ENCODE measurements at regions not wholly inside any gene's neighbourhood (a gene's known extent, or its start where the extent isn't known, plus 50 kb on each side); places are given as distances from the start of the nearest gene placed in this dataset.

DNA sequence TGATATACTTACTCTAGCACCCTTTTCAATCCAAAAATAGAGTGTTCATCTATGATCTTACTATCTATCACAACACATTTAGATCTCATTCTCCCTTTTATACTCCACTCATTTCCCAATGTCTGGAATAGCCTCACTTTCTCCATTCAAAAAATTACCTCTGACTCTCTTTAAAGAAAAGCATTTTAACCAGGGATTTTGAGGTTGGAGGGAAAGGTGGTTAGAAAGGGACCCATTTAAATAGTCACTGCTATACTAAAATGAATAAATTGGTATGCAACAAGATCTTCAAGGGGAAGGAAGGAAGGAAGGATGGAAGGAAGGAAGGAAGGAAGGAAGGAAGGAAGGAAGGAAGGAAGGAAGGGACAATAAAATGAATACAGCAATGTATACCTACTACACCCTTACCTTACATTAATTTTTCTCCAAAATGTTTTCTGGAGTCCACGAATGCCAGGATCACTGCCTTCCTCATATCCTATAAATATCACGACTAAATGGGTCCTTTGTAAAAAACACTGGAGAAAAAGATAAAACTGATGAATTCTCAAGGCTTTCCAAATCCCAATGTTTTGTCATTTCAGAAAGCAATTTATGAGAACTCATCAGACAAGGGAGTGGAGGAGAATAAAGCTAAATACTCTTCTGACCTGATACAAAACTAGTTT lies 202.7 kb downstream of the ZEB2 start:
- H3K27ac Mint-ChIP-seq: no peak overlapping the region
- H3K27me3 Mint-ChIP-seq (ENCODE audit: low read depth in 2 of 2): no peaks in the 10 kb centered on the region
- intact Hi-C loops (cut with micrococcal nuclease): no loop called here

DNA sequence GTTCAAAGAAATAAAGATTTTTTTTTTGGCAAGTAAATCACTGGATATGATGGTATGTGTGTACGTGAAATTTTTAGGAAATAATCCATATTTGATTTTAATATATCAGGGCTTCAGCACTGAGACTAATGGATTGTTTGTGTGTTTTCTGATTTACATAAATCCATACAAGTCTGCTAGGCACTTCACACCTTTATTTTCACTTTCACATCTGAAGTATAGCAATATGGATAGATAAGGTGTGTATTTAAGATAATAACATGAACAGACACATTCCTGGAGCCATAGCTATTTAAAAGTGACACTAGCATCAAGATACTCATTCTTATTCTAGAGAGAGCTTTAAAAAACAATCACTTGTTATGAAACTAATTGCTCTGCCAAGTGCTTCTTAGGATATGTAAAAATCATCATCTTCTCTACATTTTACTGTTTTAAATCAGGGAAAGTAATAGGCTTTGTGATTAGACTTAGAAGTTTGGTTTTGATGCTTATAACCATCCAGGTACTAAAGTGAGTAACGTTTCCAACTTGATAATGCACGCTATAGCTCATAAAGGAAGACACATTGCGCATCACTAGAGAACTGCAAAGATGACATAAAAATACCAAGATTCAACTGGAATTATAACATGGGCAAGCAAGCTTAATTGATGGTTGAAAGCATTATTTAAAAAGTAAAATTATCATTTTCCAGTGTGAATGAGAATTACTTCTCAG lies 208.9 kb downstream of the ZEB2 start:
- Mint-ChIP-seq H3K27me3 (ENCODE audit: low read depth in 2 of 2) (no peaks in the 10 kb centered on the region), H3K4me3 (no peak overlapping the region), H3K27ac (no peak overlapping the region), H3K36me3 (peaks cover 8% of the 10 kb centered on the region), H3K4me1 (peaks cover 9 to 19% of the 10 kb centered on the region in 2 donors), H3K9me3 (peaks cover 2 to 6% of the 10 kb centered on the region in 2 donors)
- intact Hi-C loops (cut with micrococcal nuclease): no loop called here
- TF ChIP-seq, protein P1, sequence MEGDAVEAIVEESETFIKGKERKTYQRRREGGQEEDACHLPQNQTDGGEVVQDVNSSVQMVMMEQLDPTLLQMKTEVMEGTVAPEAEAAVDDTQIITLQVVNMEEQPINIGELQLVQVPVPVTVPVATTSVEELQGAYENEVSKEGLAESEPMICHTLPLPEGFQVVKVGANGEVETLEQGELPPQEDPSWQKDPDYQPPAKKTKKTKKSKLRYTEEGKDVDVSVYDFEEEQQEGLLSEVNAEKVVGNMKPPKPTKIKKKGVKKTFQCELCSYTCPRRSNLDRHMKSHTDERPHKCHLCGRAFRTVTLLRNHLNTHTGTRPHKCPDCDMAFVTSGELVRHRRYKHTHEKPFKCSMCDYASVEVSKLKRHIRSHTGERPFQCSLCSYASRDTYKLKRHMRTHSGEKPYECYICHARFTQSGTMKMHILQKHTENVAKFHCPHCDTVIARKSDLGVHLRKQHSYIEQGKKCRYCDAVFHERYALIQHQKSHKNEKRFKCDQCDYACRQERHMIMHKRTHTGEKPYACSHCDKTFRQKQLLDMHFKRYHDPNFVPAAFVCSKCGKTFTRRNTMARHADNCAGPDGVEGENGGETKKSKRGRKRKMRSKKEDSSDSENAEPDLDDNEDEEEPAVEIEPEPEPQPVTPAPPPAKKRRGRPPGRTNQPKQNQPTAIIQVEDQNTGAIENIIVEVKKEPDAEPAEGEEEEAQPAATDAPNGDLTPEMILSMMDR (IDR thresholded peaks at IDR 0.05): no peak
- DNase-seq: no peak
- Histone ChIP-seq H3K27me3 (ENCODE audit: control insufficient read depth, insufficient read depth, low read length) (no peaks in the 10 kb centered on the region), H3K4me3 (ENCODE audit: low read length) (no peak overlapping the region), H3K4me1 (ENCODE audit: control insufficient read depth, insufficient read depth, low read length) (no peaks in the 10 kb centered on the region), H3K9me3 (ENCODE audit: control insufficient read depth, insufficient read depth, low read length) (peaks cover 9% of the 10 kb centered on the region), H3K36me3 (ENCODE audit: control insufficient read depth, insufficient read depth, low read length) (no peaks in the 10 kb centered on the region), H3K27ac (ENCODE audit: low read length) (no peak overlapping the region)
- WGBS (ENCODE audit: insufficient coverage): 100% methylated on average over 3 of the region's 4 CpGs
- ATAC-seq: no peak

More for the DNA sequence above, 202.7 kb downstream of the ZEB2 start:
- H3K4me1 ChIP-seq (ENCODE audit: control insufficient read depth, insufficient read depth, low read length): peaks cover 6% of the 10 kb centered on the region
- no peak overlapping the region for H3K27ac ChIP-seq (ENCODE audit: low read length)
- ATAC-seq (no peak), DNase-seq (no peak)
- Mint-ChIP-seq H3K9me3 (peaks cover 2 to 6% of the 10 kb centered on the region in 2 donors), H3K4me1 (peaks cover 23 to 30% of the 10 kb centered on the region in 2 donors), H3K4me3 (no peak overlapping the region), H3K36me3 (peaks cover 8% of the 10 kb centered on the region)
- no peak overlapping the region for H3K4me3 ChIP-seq (ENCODE audit: low read length)
- TF ChIP-seq, protein P1 (IDR thresholded peaks at IDR 0.05): no peak
- H3K9me3 ChIP-seq (ENCODE audit: control insufficient read depth, insufficient read depth, low read length): peaks cover 6% of the 10 kb centered on the region
- no peaks in the 10 kb centered on the region for H3K36me3 ChIP-seq (ENCODE audit: control insufficient read depth, insufficient read depth, low read length)
- H3K27me3 ChIP-seq (ENCODE audit: control insufficient read depth, insufficient read depth, low read length): no peaks in the 10 kb centered on the region
- WGBS (ENCODE audit: insufficient coverage): 100% methylated on average over 2 of the region's 2 CpGs

DNA sequence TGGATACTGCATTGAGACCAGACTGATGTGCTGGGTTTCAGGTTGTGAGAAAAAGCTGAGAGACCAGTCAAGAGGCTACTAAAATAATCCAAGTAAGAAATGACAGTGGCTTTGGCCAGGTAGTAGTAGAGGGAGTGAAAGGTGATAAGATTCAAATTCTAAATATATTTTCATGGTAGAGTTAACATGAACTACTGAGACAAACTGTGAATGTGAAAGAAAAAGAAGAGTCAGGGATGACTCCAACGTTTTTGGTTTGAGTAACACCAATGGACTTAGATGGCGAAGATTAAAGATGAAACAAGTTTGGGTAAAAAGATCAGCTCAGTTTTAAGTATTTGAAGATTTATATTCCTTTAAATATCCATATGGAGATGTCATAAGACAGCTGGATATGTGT lies 209.4 kb downstream of the ZEB2 start:
- DNase-seq (no peak), ATAC-seq (no peak)
- TF ChIP-seq, protein P1 (IDR thresholded peaks at IDR 0.05): no peak
- intact Hi-C loops (cut with micrococcal nuclease): no loop called here
- H3K4me1 ChIP-seq (ENCODE audit: control insufficient read depth, insufficient read depth, low read length): no peaks in the 10 kb centered on the region
- Mint-ChIP-seq H3K4me1 (peaks cover 9 to 22% of the 10 kb centered on the region in 2 donors), H3K27me3 (ENCODE audit: low read depth in 2 of 2) (no peaks in the 10 kb centered on the region), H3K4me3 (no peak overlapping the region), H3K27ac (no peak overlapping the region), H3K9me3 (peaks cover 2 to 6% of the 10 kb centered on the region in 2 donors), H3K36me3 (peaks cover 8% of the 10 kb centered on the region)
- H3K4me3 ChIP-seq (ENCODE audit: low read length): no peak overlapping the region
- WGBS (ENCODE audit: insufficient coverage): 73% methylated on average over 1 of the region's 2 CpGs
- H3K27me3 ChIP-seq (ENCODE audit: control insufficient read depth, insufficient read depth, low read length): no peaks in the 10 kb centered on the region
- peaks cover 9% of the 10 kb centered on the region for H3K9me3 ChIP-seq (ENCODE audit: control insufficient read depth, insufficient read depth, low read length)
- no peak overlapping the region for H3K27ac ChIP-seq (ENCODE audit: low read length)
- H3K36me3 ChIP-seq (ENCODE audit: control insufficient read depth, insufficient read depth, low read length): no peaks in the 10 kb centered on the region

All from natural killer cell (primary cell).